Trophoblast cell (in vitro differentiated cells and primary cell): ENCODE measurements at regions not wholly inside any gene's neighbourhood (a gene's known extent, or its start where the extent isn't known, plus 50 kb on each side); places are given as distances from the start of the nearest gene placed in this dataset.

Experiments used
- DNase-seq, 2 donors: peaks; one replicate each; pipeline ENCODE4 v3.0.0-alpha.2; 2016
- H2AFZ ChIP-seq: 2 replicates; pipeline ENCODE4 v1.6.1; 2013; ENCODE audit warnings: low read length, moderate library complexity, mild to moderate bottlenecking; ENCODE audit not compliant: insufficient read depth, poor library complexity
- H2AK5ac ChIP-seq: 2 replicates; pipeline ENCODE4 v1.6.1; 2013; ENCODE audit warnings: mild to moderate bottlenecking, low read length
- H2BK120ac ChIP-seq: 2 replicates; pipeline ENCODE4 v1.6.1; 2013; ENCODE audit warnings: low read length, mild to moderate bottlenecking, moderate library complexity; ENCODE audit not compliant: insufficient read depth, poor library complexity
- H2BK12ac ChIP-seq: 2 replicates; pipeline ENCODE4 v1.6.1; 2013; ENCODE audit warnings: mild to moderate bottlenecking, low read length, moderate library complexity
- H2BK5ac ChIP-seq: 2 replicates; pipeline ENCODE4 v1.6.1; 2013; ENCODE audit warnings: low read length, low read depth, moderate library complexity, mild to moderate bottlenecking; ENCODE audit not compliant: poor library complexity
- H3K14ac ChIP-seq: 2 replicates; pipeline ENCODE4 v1.6.1; 2013; ENCODE audit warnings: mild to moderate bottlenecking, low read length
- H3K18ac ChIP-seq: 2 replicates; pipeline ENCODE4 v1.6.1; 2013; ENCODE audit warnings: mild to moderate bottlenecking, low read length
- H3K23ac ChIP-seq: 2 replicates; pipeline ENCODE4 v1.6.1; 2013; ENCODE audit warnings: low read length
- H3K27ac ChIP-seq: 2 replicates; pipeline ENCODE4 v1.5.1; 2013; ENCODE audit warnings: low read depth, mild to moderate bottlenecking, inconsistent platforms, low read length, moderate library complexity
- H3K27me3 ChIP-seq: 2 replicates; pipeline ENCODE4 v1.6.1; 2013; ENCODE audit warnings: inconsistent platforms, mild to moderate bottlenecking, low read length, moderate library complexity; ENCODE audit not compliant: insufficient read depth
- H3K36me3 ChIP-seq, 2 experiments: 1 replicate in 1 of 2; 2 replicates in 1 of 2; pipeline ENCODE4 v1.6.1; 2013; ENCODE audit warnings: low read length in 2 of 2, mild to moderate bottlenecking in 2 of 2, moderate library complexity in 1 of 2; ENCODE audit not compliant: insufficient read depth in 2 of 2, control insufficient read depth in 1 of 2
- H3K4ac ChIP-seq: 2 replicates; pipeline ENCODE4 v1.6.1; 2013; ENCODE audit warnings: low read depth, mild to moderate bottlenecking, low read length, moderate library complexity
- H3K4me1 ChIP-seq, 2 experiments: 1 replicate in 1 of 2; 2 replicates in 1 of 2; pipeline ENCODE4 v1.6.1; 2013; ENCODE audit warnings: low read length in 2 of 2, mild to moderate bottlenecking in 2 of 2, moderate library complexity in 1 of 2; ENCODE audit not compliant: insufficient read depth in 2 of 2, control insufficient read depth in 1 of 2
- H3K4me2 ChIP-seq: 2 replicates; pipeline ENCODE4 v1.6.1; 2013; ENCODE audit warnings: inconsistent platforms, mild to moderate bottlenecking, low read length, moderate library complexity
- H3K4me3 ChIP-seq: 2 replicates; pipeline ENCODE4 v1.5.1; 2013; ENCODE audit warnings: mild to moderate bottlenecking, low read depth, low read length, inconsistent platforms
- H3K79me1 ChIP-seq: one replicate; pipeline ENCODE4 v1.6.1; 2013; ENCODE audit warnings: low read length
- H3K79me2 ChIP-seq: 2 replicates; pipeline ENCODE4 v1.6.1; 2013; ENCODE audit warnings: low read length, mild to moderate bottlenecking; ENCODE audit not compliant: control insufficient read depth, insufficient read depth, poor library complexity
- H3K9ac ChIP-seq: 2 replicates; pipeline ENCODE4 v1.6.1; 2013; ENCODE audit warnings: mild to moderate bottlenecking, low read length
- H3K9me3 ChIP-seq: 2 replicates; pipeline ENCODE4 v1.6.1; 2013; ENCODE audit warnings: low read depth, mild to moderate bottlenecking, control low read depth, inconsistent platforms, low read length; ENCODE audit not compliant: insufficient read depth
- H4K12ac ChIP-seq: 2 replicates; pipeline ENCODE4 v1.6.1; 2013; ENCODE audit warnings: low read depth, mild to moderate bottlenecking, low read length, moderate library complexity
- H4K8ac ChIP-seq: 2 replicates; pipeline ENCODE4 v1.6.1; 2013; ENCODE audit warnings: low read depth, mild to moderate bottlenecking, low read length, moderate library complexity
- H4K91ac ChIP-seq: one replicate; pipeline ENCODE4 v1.6.1; 2013; ENCODE audit warnings: low read depth, mild to moderate bottlenecking, low read length, moderate library complexity
- WGBS: extraction: QIAGEN DNeasy Blood & Tissue Kit; methylation state at CpG from one replicate; pipeline ENCODE4 v1.1.7; 2013; ENCODE audit warnings: missing lambda C conversion rate; ENCODE audit not compliant: insufficient read length, insufficient coverage; ENCODE audit errors: extremely low coverage; 5-methylcytosine and 5-hydroxymethylcytosine counted together

DNA sequence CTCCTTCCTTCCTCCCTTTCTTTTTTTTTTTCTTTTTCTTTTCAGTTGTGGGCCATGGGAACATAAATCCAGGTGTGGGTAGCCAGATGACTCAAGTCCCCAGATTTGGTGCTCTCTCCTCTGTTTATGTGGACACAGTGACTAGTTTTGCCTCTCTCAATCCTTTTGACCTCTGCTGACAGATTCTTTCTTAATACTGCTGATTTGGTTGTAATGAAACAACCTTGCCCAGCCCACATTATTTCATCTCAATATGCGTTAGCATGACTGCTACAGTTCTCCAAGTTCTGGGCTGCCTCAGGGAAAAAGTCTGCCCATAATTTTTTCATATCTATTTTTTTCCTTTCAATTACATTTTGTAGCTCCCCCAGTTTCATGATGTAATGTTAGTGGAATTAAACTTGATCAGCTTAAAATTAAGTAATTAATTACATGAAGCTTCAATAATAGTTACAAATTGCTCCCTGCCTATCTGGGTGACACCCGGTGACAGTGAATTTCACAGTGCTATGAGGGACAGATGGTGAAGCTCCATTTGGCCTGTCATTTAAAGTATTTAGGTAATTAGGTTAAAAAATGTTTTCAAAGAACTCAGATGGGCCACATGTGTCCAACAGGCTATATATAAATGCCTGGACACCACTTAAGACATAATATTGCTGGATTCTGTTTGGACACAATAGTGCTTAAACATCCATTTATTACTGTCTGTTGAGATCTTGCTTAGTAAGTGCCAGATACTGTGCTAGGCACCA, 118.8 kb upstream of the FRY start:
- WGBS: no CpG with 5 or more reads among the region's 2 CpGs
- no peaks in the 10 kb centered on the region for H3K79me2 ChIP-seq
- H4K12ac ChIP-seq: no peak overlapping the region
- H3K14ac ChIP-seq: no peak overlapping the region
- H3K9ac ChIP-seq: no peak overlapping the region
- no peak overlapping the region for H3K4me3 ChIP-seq
- H3K27me3 ChIP-seq: no peaks in the 10 kb centered on the region
- H3K4me2 ChIP-seq: no peak overlapping the region
- H3K9me3 ChIP-seq: no peaks in the 10 kb centered on the region
- no peak overlapping the region for H3K27ac ChIP-seq
- H3K4ac ChIP-seq: no peak overlapping the region
- no peak overlapping the region for H2BK12ac ChIP-seq
- no peak overlapping the region for H2AFZ ChIP-seq
- no peaks in the 10 kb centered on the region for H3K79me1 ChIP-seq
- H4K91ac ChIP-seq: no peak overlapping the region
- peak in 1 of 2 donors; percentile 33 for DNase-seq
- no peak overlapping the region for H2AK5ac ChIP-seq
- H4K8ac ChIP-seq: no peak overlapping the region
- H3K4me1 ChIP-seq: peaks cover 2 to 3% of the 10 kb centered on the region in 2 experiments
- no peak overlapping the region for H3K18ac ChIP-seq
- no peak overlapping the region for H3K23ac ChIP-seq
- no peaks in the 10 kb centered on the region for H3K36me3 ChIP-seq
- no peak overlapping the region for H2BK5ac ChIP-seq
- H2BK120ac ChIP-seq: no peak overlapping the region

DNA sequence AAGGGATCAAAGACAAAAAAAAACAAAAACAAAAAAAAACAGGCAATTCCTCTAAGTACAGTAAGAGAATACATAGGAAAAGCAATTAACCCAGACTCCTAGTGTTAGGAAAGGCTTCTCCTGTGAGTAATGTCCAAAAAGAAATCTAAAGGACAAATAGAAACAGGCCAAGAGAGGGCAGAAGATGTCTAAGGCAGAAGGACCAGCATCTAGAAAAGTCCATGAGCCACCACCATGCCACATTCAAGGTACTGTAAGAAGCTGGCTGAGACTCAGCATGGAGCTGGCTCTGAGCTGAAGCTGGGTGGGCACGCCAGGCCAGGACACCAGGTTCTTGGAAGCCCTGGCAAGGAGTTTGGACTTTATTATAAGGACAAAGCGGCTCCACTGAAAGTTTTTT, 118.1 kb upstream of the FRY start:
- no peak overlapping the region for H2AK5ac ChIP-seq

DNA sequence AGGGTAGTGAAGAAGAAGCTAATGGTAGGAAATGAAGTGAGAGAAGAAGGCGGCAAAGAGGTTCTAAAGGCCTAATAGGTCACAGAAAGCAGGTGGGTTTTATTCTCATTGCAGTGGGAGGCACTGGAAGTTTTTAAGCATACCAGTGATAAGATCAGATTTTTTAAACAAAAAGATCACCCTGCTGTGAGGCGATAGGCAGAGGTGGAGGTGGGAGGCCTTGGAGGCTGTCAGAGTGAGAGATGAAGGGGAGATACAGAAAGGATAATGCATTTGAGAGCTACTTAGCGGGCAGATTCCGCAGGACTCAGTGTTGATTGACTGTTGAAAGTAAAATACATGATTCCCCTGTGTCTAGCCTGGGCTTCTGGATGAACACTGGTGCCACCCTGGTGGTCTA, 116.7 kb upstream of the FRY start:
- Histone ChIP-seq H2AK5ac (no peak overlapping the region), H3K4me1 (peaks cover 2 to 3% of the 10 kb centered on the region in 2 experiments), H3K27ac (no peak overlapping the region), H2BK120ac (no peak overlapping the region), H3K14ac (no peak overlapping the region), H3K79me1 (no peaks in the 10 kb centered on the region), H3K36me3 (no peaks in the 10 kb centered on the region), H2BK12ac (no peak overlapping the region), H3K4me2 (no peak overlapping the region), H4K12ac (no peak overlapping the region), H3K4me3 (no peak overlapping the region), H4K8ac (no peak overlapping the region), H4K91ac (no peak overlapping the region), H3K27me3 (no peaks in the 10 kb centered on the region), H3K9me3 (no peaks in the 10 kb centered on the region), H3K18ac (no peak overlapping the region), H3K9ac (no peak overlapping the region), H3K23ac (no peak overlapping the region), H2AFZ (no peak overlapping the region), H3K4ac (no peak overlapping the region), H2BK5ac (no peak overlapping the region), H3K79me2 (no peaks in the 10 kb centered on the region)
- no CpG with 5 or more reads among the region's 4 CpGs for WGBS
- DNase-seq: no peak

More for the DNA sequence above, 118.1 kb upstream of the FRY start:
- DNase-seq: peak in 1 of 2 donors; percentile 35
- WGBS: no CpG with 5 or more reads among the region's 2 CpGs
- H3K79me1 ChIP-seq: no peaks in the 10 kb centered on the region
- no peak overlapping the region for H3K4me2 ChIP-seq
- H3K9me3 ChIP-seq: no peaks in the 10 kb centered on the region
- H2BK120ac ChIP-seq: no peak overlapping the region
- H3K23ac ChIP-seq: no peak overlapping the region
- H3K4ac ChIP-seq: no peak overlapping the region
- no peak overlapping the region for H2AFZ ChIP-seq
- H4K91ac ChIP-seq: no peak overlapping the region
- no peak overlapping the region for H4K12ac ChIP-seq
- H3K27me3 ChIP-seq: no peaks in the 10 kb centered on the region
- H3K9ac ChIP-seq: no peak overlapping the region
- no peak overlapping the region for H2BK5ac ChIP-seq
- H3K79me2 ChIP-seq: no peaks in the 10 kb centered on the region
- no peak overlapping the region for H4K8ac ChIP-seq
- no peak overlapping the region for H3K18ac ChIP-seq
- no peak overlapping the region for H2BK12ac ChIP-seq
- H3K36me3 ChIP-seq: no peaks in the 10 kb centered on the region
- H3K27ac ChIP-seq: no peak overlapping the region
- H3K4me3 ChIP-seq: no peak overlapping the region
- no peak overlapping the region for H3K14ac ChIP-seq
- peaks cover 2 to 3% of the 10 kb centered on the region in 2 experiments for H3K4me1 ChIP-seq

DNA sequence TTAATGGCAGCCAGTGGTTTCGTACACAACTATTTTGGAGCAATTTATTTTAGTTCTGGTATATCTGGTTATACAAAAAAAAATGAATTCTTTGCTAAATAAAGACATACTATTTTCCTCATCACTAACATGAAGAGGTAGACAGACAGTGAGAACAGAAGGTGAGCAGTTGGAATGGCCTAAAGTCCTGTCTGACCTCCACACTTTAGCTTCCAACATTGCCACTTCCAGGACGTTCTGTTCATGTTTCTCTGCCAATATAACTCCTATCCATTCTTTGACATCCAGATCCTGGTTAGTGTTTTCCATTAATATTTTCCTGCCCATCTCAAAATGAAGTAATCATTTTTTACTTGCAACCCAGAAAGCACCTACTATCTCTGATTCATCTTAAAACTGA, 112.9 kb upstream of the FRY start:
- no peaks in the 10 kb centered on the region for H3K27me3 ChIP-seq
- no peak overlapping the region for H3K23ac ChIP-seq
- no peak overlapping the region for H3K4me3 ChIP-seq
- no peak overlapping the region for H4K91ac ChIP-seq
- H2BK12ac ChIP-seq: no peak overlapping the region
- no peak overlapping the region for H3K4me2 ChIP-seq
- no peak overlapping the region for H3K27ac ChIP-seq
- no peak overlapping the region for H2AFZ ChIP-seq
- no peak for DNase-seq
- no peak overlapping the region for H3K14ac ChIP-seq
- H4K8ac ChIP-seq: no peak overlapping the region
- no peaks in the 10 kb centered on the region for H3K36me3 ChIP-seq
- no peak overlapping the region for H3K18ac ChIP-seq
- H3K79me1 ChIP-seq: no peaks in the 10 kb centered on the region
- no peak overlapping the region for H2BK5ac ChIP-seq
- no peaks in the 10 kb centered on the region for H3K9me3 ChIP-seq
- H3K4me1 ChIP-seq: peaks cover 2 to 3% of the 10 kb centered on the region in 2 experiments
- no CpG with 5 or more reads among the region's 2 CpGs for WGBS
- H3K9ac ChIP-seq: no peak overlapping the region
- no peak overlapping the region for H2BK120ac ChIP-seq
- no peak overlapping the region for H4K12ac ChIP-seq
- no peaks in the 10 kb centered on the region for H3K79me2 ChIP-seq
- H2AK5ac ChIP-seq: no peak overlapping the region
- H3K4ac ChIP-seq: no peak overlapping the region
